ENCODE measurements at regions not wholly inside any gene's neighbourhood (a gene's known extent, or its start where the extent isn't known, plus 50 kb on each side); places are given as distances from the start of the nearest gene placed in this dataset.

DNA sequence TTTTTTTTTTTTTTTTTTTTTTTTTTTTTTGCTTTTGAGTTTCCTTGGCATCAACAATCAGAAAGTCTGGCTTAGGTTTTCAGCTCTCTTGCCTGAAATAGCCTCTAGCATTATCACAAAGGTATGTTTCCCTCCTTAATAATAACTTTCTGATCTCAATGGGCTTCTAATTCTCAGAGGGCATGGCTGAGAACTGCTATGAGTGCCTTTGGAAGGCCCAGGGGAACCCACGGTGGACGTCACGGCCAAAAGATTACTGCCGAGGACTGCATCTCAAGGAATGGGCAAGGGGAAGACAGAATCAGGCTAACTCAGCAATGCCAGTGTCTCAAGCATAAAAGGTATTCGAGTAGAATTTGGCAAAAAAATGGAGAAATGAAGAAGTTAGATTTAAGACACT, 73.2 kb upstream of the SLC14A2 start:
- no peaks in the 10 kb centered on the region for H3K36me3 Mint-ChIP-seq (ENCODE audit: unreplicated experiment)
- no peaks in the 10 kb centered on the region for H3K4me1 Mint-ChIP-seq (ENCODE audit: unreplicated experiment)
- TF ChIP-seq, protein P1, sequence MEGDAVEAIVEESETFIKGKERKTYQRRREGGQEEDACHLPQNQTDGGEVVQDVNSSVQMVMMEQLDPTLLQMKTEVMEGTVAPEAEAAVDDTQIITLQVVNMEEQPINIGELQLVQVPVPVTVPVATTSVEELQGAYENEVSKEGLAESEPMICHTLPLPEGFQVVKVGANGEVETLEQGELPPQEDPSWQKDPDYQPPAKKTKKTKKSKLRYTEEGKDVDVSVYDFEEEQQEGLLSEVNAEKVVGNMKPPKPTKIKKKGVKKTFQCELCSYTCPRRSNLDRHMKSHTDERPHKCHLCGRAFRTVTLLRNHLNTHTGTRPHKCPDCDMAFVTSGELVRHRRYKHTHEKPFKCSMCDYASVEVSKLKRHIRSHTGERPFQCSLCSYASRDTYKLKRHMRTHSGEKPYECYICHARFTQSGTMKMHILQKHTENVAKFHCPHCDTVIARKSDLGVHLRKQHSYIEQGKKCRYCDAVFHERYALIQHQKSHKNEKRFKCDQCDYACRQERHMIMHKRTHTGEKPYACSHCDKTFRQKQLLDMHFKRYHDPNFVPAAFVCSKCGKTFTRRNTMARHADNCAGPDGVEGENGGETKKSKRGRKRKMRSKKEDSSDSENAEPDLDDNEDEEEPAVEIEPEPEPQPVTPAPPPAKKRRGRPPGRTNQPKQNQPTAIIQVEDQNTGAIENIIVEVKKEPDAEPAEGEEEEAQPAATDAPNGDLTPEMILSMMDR (IDR thresholded peaks at IDR 0.05) = no peak
- H3K9me3 Mint-ChIP-seq (ENCODE audit: unreplicated experiment) = peaks cover 6% of the 10 kb centered on the region
- no peak for DNase-seq (ENCODE audit: extremely low spot score, unreplicated experiment)
- H3K27ac Mint-ChIP-seq (ENCODE audit: unreplicated experiment) = no peak overlapping the region
- peaks cover 24% of the 10 kb centered on the region for H3K27me3 Mint-ChIP-seq (ENCODE audit: unreplicated experiment)
- no peak overlapping the region for H3K4me3 Mint-ChIP-seq (ENCODE audit: unreplicated experiment)

- DNase-seq (ENCODE audit: extremely low spot score, unreplicated experiment) = no peak
- Mint-ChIP-seq H3K36me3 (ENCODE audit: unreplicated experiment) (no peaks in the 10 kb centered on the region), H3K4me3 (ENCODE audit: unreplicated experiment) (no peak overlapping the region), H3K27me3 (ENCODE audit: unreplicated experiment) (peaks cover 61% of the 10 kb centered on the region), H3K27ac (ENCODE audit: unreplicated experiment) (no peak overlapping the region), H3K9me3 (ENCODE audit: unreplicated experiment) (peaks cover 7% of the 10 kb centered on the region), H3K4me1 (ENCODE audit: unreplicated experiment) (peaks cover 4% of the 10 kb centered on the region)
- TF ChIP-seq, protein P1 (IDR thresholded peaks at IDR 0.05) = no peak
Measured at GRCh38 chr18:45547910-45548309, 67.4 kb upstream of the SLC14A2 start.

DNA sequence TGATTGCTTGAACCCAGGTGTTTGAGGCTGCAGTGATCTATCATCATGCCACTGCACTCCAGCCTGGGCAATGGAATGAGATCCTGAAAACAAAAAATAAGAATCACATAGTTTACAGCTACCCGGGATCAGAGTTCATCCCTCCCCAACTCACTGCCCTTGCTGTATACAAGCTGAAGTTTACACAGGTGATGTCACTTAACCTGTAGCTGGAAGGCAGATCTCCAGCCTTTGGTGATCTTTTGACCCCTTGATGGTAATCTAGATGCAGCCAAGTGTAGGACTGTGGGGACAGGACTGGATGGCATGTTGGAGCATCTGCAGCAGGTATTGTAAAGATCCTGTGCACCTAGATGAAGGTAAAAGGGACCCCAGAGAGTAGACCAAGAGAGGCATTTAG, 66.7 kb upstream of the SLC14A2 start:
- Mint-ChIP-seq H3K4me3 (ENCODE audit: unreplicated experiment) (no peak overlapping the region), H3K4me1 (ENCODE audit: unreplicated experiment) (peaks cover 4% of the 10 kb centered on the region), H3K36me3 (ENCODE audit: unreplicated experiment) (no peaks in the 10 kb centered on the region), H3K27me3 (ENCODE audit: unreplicated experiment) (peaks cover 68% of the 10 kb centered on the region), H3K9me3 (ENCODE audit: unreplicated experiment) (peaks cover 7% of the 10 kb centered on the region), H3K27ac (ENCODE audit: unreplicated experiment) (no peak overlapping the region)
- TF ChIP-seq, protein P1 (IDR thresholded peaks at IDR 0.05) = no peak
- DNase-seq (ENCODE audit: extremely low spot score, unreplicated experiment) = no peak

DNA sequence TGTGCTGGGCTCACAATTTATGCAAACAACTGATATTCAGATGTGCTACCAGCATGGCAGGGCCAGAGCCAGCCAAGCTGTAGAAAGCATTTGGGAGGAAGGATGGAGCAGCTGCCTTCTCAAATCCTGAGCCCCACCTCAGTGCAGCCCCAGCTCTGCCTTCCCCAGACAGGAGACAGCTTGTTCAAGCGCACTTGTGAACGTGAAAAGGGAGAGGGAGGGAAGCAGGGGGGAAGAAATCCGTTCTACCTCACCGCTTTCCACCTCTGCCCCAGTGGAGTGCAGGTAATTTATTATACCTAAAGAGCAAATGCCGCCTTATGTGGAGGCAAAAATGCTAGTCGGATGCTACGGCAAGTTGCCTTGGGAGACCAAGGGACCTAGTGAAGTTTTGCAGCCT, 66.0 kb upstream of the SLC14A2 start:
- TF ChIP-seq, protein P1 (IDR thresholded peaks at IDR 0.05) = no peak
- Mint-ChIP-seq H3K27ac (ENCODE audit: unreplicated experiment) (no peak overlapping the region), H3K4me1 (ENCODE audit: unreplicated experiment) (peaks cover 4% of the 10 kb centered on the region), H3K36me3 (ENCODE audit: unreplicated experiment) (no peaks in the 10 kb centered on the region), H3K4me3 (ENCODE audit: unreplicated experiment) (no peak overlapping the region), H3K9me3 (ENCODE audit: unreplicated experiment) (peaks cover 7% of the 10 kb centered on the region), H3K27me3 (ENCODE audit: unreplicated experiment) (peaks cover 71% of the 10 kb centered on the region)
- DNase-seq (ENCODE audit: extremely low spot score, unreplicated experiment) = no peak

GRCh38 chr18:45551142-45551815, 64.0 kb upstream of the SLC14A2 start:
- TF ChIP-seq, protein P1 (IDR thresholded peaks at IDR 0.05) = no peak
- H3K27me3 Mint-ChIP-seq (ENCODE audit: unreplicated experiment) = peaks cover 78% of the 10 kb centered on the region
- H3K27ac Mint-ChIP-seq (ENCODE audit: unreplicated experiment) = no peak overlapping the region
- no peak overlapping the region for H3K4me3 Mint-ChIP-seq (ENCODE audit: unreplicated experiment)
- no peaks in the 10 kb centered on the region for H3K36me3 Mint-ChIP-seq (ENCODE audit: unreplicated experiment)
- H3K9me3 Mint-ChIP-seq (ENCODE audit: unreplicated experiment) = peaks cover 7% of the 10 kb centered on the region
- no peak for DNase-seq (ENCODE audit: extremely low spot score, unreplicated experiment)
- H3K4me1 Mint-ChIP-seq (ENCODE audit: unreplicated experiment) = peaks cover 4% of the 10 kb centered on the region

Measured in osteocyte (in vitro differentiated cells).